ENCODE measurements at regions not wholly inside any gene's neighbourhood (a gene's known extent, or its start where the extent isn't known, plus 50 kb on each side); places are given as distances from the start of the nearest gene placed in this dataset.

GRCh38 chr2:220002251-220002650, 374.8 kb downstream of the SLC4A3 start:
- H3K9me3 ChIP-seq (ENCODE audit: insufficient read depth, low read depth, low read length), result no peaks in the 10 kb centered on the region
- H3K9ac ChIP-seq (ENCODE audit: low read length), result no peak overlapping the region
- peaks cover 4% of the 10 kb centered on the region for H3K4me1 ChIP-seq (ENCODE audit: insufficient read depth, low read length)
- H4K20me1 ChIP-seq (ENCODE audit: insufficient read depth, low read length), result no peaks in the 10 kb centered on the region
- Mint-ChIP-seq H3K9me3 (ENCODE audit: unreplicated experiment) (peaks cover 3% of the 10 kb centered on the region), H3K36me3 (ENCODE audit: low read depth, unreplicated experiment) (no peaks in the 10 kb centered on the region), H3K27me3 (ENCODE audit: low read depth, unreplicated experiment) (no peaks in the 10 kb centered on the region), H3K4me1 (ENCODE audit: low read depth, unreplicated experiment) (peaks cover 36% of the 10 kb centered on the region), H3K4me3 (ENCODE audit: unreplicated experiment) (no peak overlapping the region), H3K27ac (ENCODE audit: unreplicated experiment) (peak overlapping the region; percentile 87)
- H2AFZ ChIP-seq (ENCODE audit: low read depth, low read length), result no peak overlapping the region
- H3K79me2 ChIP-seq (ENCODE audit: insufficient read depth, low read length), result no peaks in the 10 kb centered on the region
- no peak overlapping the region for H3K4me3 ChIP-seq (ENCODE audit: insufficient read depth, low read depth, low read length)
- H3K4me2 ChIP-seq (ENCODE audit: low read length), result peak overlapping the region; percentile 3
- H3K27me3 ChIP-seq (ENCODE audit: insufficient read depth, low read length), result no peaks in the 10 kb centered on the region
- H3K27ac ChIP-seq (ENCODE audit: low read depth, low read length), result no peak overlapping the region
- DNase-seq (ENCODE audit: low read depth), result no peak
- no peaks in the 10 kb centered on the region for H3K36me3 ChIP-seq (ENCODE audit: insufficient read depth, low read length)
- TF ChIP-seq EZH2 (IDR thresholded peaks at IDR 0.05; ENCODE audit: insufficient read depth, low read length), result no peak
- TF ChIP-seq CTCF (IDR thresholded peaks at IDR 0.05; ENCODE audit: insufficient read depth, low read depth, low read length), result no peak
- no peak for FAIRE-seq

GRCh38 chr2:220002699-220003098, 375.3 kb downstream of the SLC4A3 start:
- Mint-ChIP-seq H3K27me3 (ENCODE audit: low read depth, unreplicated experiment) (no peaks in the 10 kb centered on the region), H3K9me3 (ENCODE audit: unreplicated experiment) (peaks cover 3% of the 10 kb centered on the region), H3K4me1 (ENCODE audit: low read depth, unreplicated experiment) (peaks cover 36% of the 10 kb centered on the region), H3K27ac (ENCODE audit: unreplicated experiment) (peak overlapping the region; percentile 87), H3K4me3 (ENCODE audit: unreplicated experiment) (no peak overlapping the region), H3K36me3 (ENCODE audit: low read depth, unreplicated experiment) (no peaks in the 10 kb centered on the region)
- TF ChIP-seq EZH2 (IDR thresholded peaks at IDR 0.05; ENCODE audit: insufficient read depth, low read length) (no peak), CTCF (IDR thresholded peaks at IDR 0.05; ENCODE audit: insufficient read depth, low read depth, low read length) (no peak)
- Histone ChIP-seq H3K9me3 (ENCODE audit: insufficient read depth, low read depth, low read length) (no peaks in the 10 kb centered on the region), H3K27ac (ENCODE audit: low read depth, low read length) (no peak overlapping the region), H3K79me2 (ENCODE audit: insufficient read depth, low read length) (no peaks in the 10 kb centered on the region), H3K4me3 (ENCODE audit: insufficient read depth, low read depth, low read length) (no peak overlapping the region), H2AFZ (ENCODE audit: low read depth, low read length) (no peak overlapping the region), H3K4me1 (ENCODE audit: insufficient read depth, low read length) (peaks cover 4% of the 10 kb centered on the region), H3K9ac (ENCODE audit: low read length) (no peak overlapping the region), H4K20me1 (ENCODE audit: insufficient read depth, low read length) (no peaks in the 10 kb centered on the region), H3K27me3 (ENCODE audit: insufficient read depth, low read length) (no peaks in the 10 kb centered on the region), H3K36me3 (ENCODE audit: insufficient read depth, low read length) (no peaks in the 10 kb centered on the region), H3K4me2 (ENCODE audit: low read length) (no peak overlapping the region)
- no peak for FAIRE-seq
- no peak for DNase-seq (ENCODE audit: low read depth)

GRCh38 chr2:220005362-220005761, 377.9 kb downstream of the SLC4A3 start:
- Histone ChIP-seq H3K4me1 (ENCODE audit: insufficient read depth, low read length) (peaks cover 4% of the 10 kb centered on the region), H3K27ac (ENCODE audit: low read depth, low read length) (no peak overlapping the region), H3K79me2 (ENCODE audit: insufficient read depth, low read length) (no peaks in the 10 kb centered on the region), H3K27me3 (ENCODE audit: insufficient read depth, low read length) (no peaks in the 10 kb centered on the region), H3K9ac (ENCODE audit: low read length) (no peak overlapping the region), H3K4me2 (ENCODE audit: low read length) (no peak overlapping the region), H3K9me3 (ENCODE audit: insufficient read depth, low read depth, low read length) (no peaks in the 10 kb centered on the region), H3K4me3 (ENCODE audit: insufficient read depth, low read depth, low read length) (no peak overlapping the region), H4K20me1 (ENCODE audit: insufficient read depth, low read length) (no peaks in the 10 kb centered on the region), H3K36me3 (ENCODE audit: insufficient read depth, low read length) (no peaks in the 10 kb centered on the region), H2AFZ (ENCODE audit: low read depth, low read length) (no peak overlapping the region)
- H3K4me3 Mint-ChIP-seq (ENCODE audit: unreplicated experiment), result no peak overlapping the region
- H3K36me3 Mint-ChIP-seq (ENCODE audit: low read depth, unreplicated experiment), result no peaks in the 10 kb centered on the region
- DNase-seq (ENCODE audit: low read depth) (no peak), FAIRE-seq (no peak)
- peaks cover 37% of the 10 kb centered on the region for H3K4me1 Mint-ChIP-seq (ENCODE audit: low read depth, unreplicated experiment)
- no peaks in the 10 kb centered on the region for H3K27me3 Mint-ChIP-seq (ENCODE audit: low read depth, unreplicated experiment)
- H3K9me3 Mint-ChIP-seq (ENCODE audit: unreplicated experiment), result peaks cover 1% of the 10 kb centered on the region
- H3K27ac Mint-ChIP-seq (ENCODE audit: unreplicated experiment), result no peak overlapping the region
- no peak for TF ChIP-seq CTCF (IDR thresholded peaks at IDR 0.05; ENCODE audit: insufficient read depth, low read depth, low read length)
- TF ChIP-seq EZH2 (IDR thresholded peaks at IDR 0.05; ENCODE audit: insufficient read depth, low read length), result no peak
